GM13977 (cell line): ENCODE measurements at regions not wholly inside any gene's neighbourhood (a gene's known extent, or its start where the extent isn't known, plus 50 kb on each side); places are given as distances from the start of the nearest gene placed in this dataset.
"Not testable (repeated sequence)": the region's sequence is repeated elsewhere in the genome, so short reads cannot be mapped to it uniquely, and the experiment has no call there.

Source experiments
- DNase-seq: peaks from one replicate; pipeline ENCODE4 v3.0.0; 2012; ENCODE audit warnings: low spot score
- in situ Hi-C: fragments of 300-500 bp; cut with MboI; formaldehyde crosslinking; loops from one replicate; pipeline ENCODE4 v1.12.0; 2022; ENCODE audit warnings: low sequenced_read_pairs, low pct_unique_long_range_greater_than_20kb, mixed read lengths, inconsistent platforms; ENCODE audit not compliant: unreplicated experiment
- TF ChIP-seq, protein P1 (sequence below): IDR thresholded peaks from 2 replicates; pipeline ENCODE4 v1.5.1; 2012; ENCODE audit warnings: mild to moderate bottlenecking, control low read depth; ENCODE audit not compliant: insufficient read depth; ENCODE audit errors: extremely low read depth, missing control alignments

DNA sequence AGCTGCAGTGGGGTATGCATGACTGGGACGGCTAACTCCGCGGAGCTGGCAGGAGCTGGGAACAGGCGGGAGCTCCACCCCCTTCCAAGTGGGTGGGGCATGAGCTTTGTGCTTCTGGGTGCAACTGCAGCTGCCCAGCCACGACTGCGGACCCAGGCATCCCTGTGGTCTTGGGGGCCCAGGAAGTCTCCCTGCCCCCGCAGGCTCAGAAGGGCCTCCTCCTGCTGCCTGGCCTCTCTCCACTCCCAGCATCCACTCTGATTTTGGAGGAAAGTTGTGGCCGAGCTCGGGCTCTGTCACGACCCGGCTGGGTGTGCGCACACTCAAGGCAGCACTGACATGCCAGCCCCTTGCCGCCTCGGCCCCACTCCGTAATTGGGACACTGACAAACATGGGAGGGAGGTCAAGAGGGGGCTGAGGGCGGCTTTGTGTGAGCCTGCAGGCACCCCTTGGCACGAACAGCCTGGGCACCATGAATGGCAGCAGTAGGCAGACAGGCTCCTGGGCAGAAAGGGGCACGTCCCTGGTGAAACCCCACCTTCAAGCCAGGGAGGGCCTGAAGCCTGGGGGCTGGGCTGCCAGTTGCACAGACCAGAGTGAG is 822.6 kb downstream of the GLUD2 start:
- TF ChIP-seq, protein P1, sequence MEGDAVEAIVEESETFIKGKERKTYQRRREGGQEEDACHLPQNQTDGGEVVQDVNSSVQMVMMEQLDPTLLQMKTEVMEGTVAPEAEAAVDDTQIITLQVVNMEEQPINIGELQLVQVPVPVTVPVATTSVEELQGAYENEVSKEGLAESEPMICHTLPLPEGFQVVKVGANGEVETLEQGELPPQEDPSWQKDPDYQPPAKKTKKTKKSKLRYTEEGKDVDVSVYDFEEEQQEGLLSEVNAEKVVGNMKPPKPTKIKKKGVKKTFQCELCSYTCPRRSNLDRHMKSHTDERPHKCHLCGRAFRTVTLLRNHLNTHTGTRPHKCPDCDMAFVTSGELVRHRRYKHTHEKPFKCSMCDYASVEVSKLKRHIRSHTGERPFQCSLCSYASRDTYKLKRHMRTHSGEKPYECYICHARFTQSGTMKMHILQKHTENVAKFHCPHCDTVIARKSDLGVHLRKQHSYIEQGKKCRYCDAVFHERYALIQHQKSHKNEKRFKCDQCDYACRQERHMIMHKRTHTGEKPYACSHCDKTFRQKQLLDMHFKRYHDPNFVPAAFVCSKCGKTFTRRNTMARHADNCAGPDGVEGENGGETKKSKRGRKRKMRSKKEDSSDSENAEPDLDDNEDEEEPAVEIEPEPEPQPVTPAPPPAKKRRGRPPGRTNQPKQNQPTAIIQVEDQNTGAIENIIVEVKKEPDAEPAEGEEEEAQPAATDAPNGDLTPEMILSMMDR, result no peak
- in situ Hi-C loops, result no loop called here
- no peak for DNase-seq

- no peak for DNase-seq
- TF ChIP-seq, protein P1, result no peak
- in situ Hi-C loops, result no loop called here
Measured at GRCh38 chrX:121871122-121871521, 823.7 kb downstream of the GLUD2 start.

DNA sequence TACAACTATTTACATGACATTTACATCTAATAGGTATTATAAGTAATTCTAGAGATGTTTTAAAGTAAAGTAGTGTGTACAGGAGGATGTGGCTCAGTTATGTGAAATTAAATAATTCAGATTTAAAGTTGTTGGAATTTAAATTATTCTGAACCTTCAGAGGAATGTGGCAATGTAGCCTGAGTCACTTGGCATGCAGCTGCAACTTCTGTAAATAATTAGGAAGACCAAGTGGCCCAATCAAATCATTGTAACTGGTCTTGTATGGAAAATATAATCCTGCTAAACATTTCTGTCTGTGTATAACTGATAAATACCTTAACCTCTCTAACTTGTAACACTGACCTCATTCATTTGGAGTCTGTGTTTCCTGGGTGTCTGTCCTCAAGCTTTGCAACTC is 828.9 kb downstream of the GLUD2 start:
- DNase-seq, result no peak
- TF ChIP-seq, protein P1, result no peak
- in situ Hi-C loops, result no loop called here

DNA sequence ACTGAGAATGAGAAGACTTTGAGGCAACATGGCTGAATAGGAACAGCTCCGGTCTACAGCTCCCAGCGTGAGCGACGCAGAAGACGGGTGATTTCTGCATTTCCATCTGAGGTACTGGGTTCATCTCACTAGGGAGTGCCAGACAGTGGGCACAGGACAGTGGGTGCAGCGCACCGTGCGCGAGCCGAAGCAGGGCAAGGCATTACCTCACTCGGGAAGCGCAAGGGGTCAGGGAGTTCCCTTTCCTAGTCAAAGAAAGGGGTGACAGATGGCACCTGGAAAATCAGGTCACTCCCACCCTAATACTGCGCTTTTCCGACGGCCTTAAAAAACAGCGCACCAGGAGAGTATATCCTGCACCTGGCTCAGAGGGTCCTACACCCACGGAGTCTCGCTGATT is 829.9 kb downstream of the GLUD2 start:
- DNase-seq, in situ Hi-C loops: not testable (repeated sequence)

DNA sequence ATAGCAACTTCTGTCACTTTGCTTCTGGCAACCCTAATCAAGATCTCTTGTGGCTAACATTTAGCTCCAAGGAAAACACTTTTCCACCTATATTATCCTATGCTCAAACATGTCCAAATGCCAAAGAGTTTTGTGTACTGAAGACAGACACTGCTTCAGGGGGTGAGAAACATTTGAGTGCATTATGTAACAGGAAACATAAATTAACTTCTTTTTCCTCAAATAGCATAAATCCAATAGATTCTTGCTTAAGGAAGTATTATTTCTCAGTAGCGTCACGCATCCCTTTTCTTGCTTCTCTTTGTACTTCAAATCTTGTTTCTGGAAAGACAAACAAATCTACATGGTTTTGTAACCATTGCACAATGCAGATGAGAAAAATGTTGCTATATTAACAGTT is 839.1 kb downstream of the GLUD2 start:
- TF ChIP-seq, protein P1, result no peak
- no peak for DNase-seq
- in situ Hi-C loops, result no loop called here

GRCh38 chrX:121894756-121895155 is 847.3 kb downstream of the GLUD2 start:
- TF ChIP-seq, protein P1, result no peak
- no peak for DNase-seq
- in situ Hi-C loops, result no loop called here

DNA sequence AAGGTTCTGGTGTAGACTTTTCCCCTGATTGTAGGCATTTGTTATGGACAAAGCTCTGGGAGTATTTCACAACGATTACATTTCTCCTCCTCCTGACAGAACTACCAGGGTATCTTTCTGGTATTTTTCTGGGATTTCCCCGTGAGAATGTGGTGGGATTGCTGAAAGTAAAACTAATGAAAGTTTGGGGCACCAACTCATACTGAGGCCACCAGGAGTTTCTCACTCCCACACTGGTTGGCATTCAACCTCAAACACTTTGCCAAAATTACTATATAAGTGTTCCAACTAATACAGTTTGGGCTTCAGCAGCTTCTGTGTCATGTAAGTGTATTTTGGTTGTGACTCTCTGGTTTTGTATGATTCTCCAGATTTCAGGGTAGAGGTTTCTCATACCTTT is 855.1 kb downstream of the GLUD2 start:
- in situ Hi-C loops, result no loop called here
- TF ChIP-seq, protein P1, result no peak
- DNase-seq, result peak; percentile 2
